Prostate gland (tissue), 2 donors: ENCODE measurements at regions not wholly inside any gene's neighbourhood (a gene's known extent, or its start where the extent isn't known, plus 50 kb on each side); places are given as distances from the start of the nearest gene placed in this dataset.

Experiments used
- DNase-seq: peaks from one replicate; pipeline ENCODE4 v3.0.0-alpha.2; 2019; ENCODE audit warnings: low spot score
- H3K27ac ChIP-seq, 2 donors: fragments of 200-600 bp; sonication (generic); 2 replicates each; pipeline ENCODE4 v1.5.1; 2017 to 2019
- H3K27me3 ChIP-seq: fragments of 200-600 bp; sonication (generic); replicated peaks from 2 replicates; pipeline ENCODE4 v1.5.1; 2019; ENCODE audit not compliant: insufficient read depth
- H3K36me3 ChIP-seq, 2 donors: fragments of 200-600 bp; sonication (generic); 1 replicate in 1 of 2; 2 replicates in 1 of 2; pipeline versions ENCODE4 v1.5.1 to v1.8.1; 2017 to 2019
- H3K4me1 ChIP-seq: fragments of 200-600 bp; sonication (generic); replicated peaks from 2 replicates; pipeline ENCODE4 v1.5.1; 2019
- H3K4me3 ChIP-seq, 2 donors: fragments of 200-600 bp; sonication (generic); 2 replicates each; pipeline ENCODE4 v1.5.1; 2017 to 2019
- H3K9me3 ChIP-seq: fragments of 200-600 bp; sonication (generic); 2 replicates; pipeline ENCODE4 v1.5.1; 2017
- POLR2A ChIP-seq: fragments of 450-650 bp; IDR thresholded peaks from one replicate; pipeline ENCODE4 v1.6.1; 2016; ENCODE audit warnings: antibody characterized with exemption, mild to moderate bottlenecking
- POLR2AphosphoS5 ChIP-seq: sonication (generic); formaldehyde crosslinking; IDR thresholded peaks from one replicate; pipeline ENCODE4 v1.6.1; 2017; ENCODE audit warnings: antibody characterized with exemption
- WGBS: methylation state at CpG from one replicate; pipeline ENCODE4 v1.1.5; 2018; 5-methylcytosine and 5-hydroxymethylcytosine counted together
- intact Hi-C: fragments of 100-400 bp; cut with DNase I; formaldehyde crosslinking; loops from one replicate; pipeline ENCODE4 v1.14.2; 2022
- TF ChIP-seq, protein P1 (sequence below), 4 experiments: fragments of 200-600 bp in 2 of 4; fragments of 450-650 bp in 2 of 4; sonication (generic) in 2 of 4; IDR thresholded peaks; 1 replicate in 3 of 4; 2 replicates in 1 of 4; pipeline ENCODE4 v1.5.1; 2016 to 2019; ENCODE audit warnings: antibody characterized with exemption in 4 of 4, mild to moderate bottlenecking in 2 of 4, moderate library complexity in 2 of 4

GRCh38 chr3:72554689-72555088, 293.6 kb downstream of the SHQ1 start:
- Histone ChIP-seq H3K4me3 (no peak overlapping the region), H3K36me3 (no peaks in the 10 kb centered on the region), H3K9me3 (no peaks in the 10 kb centered on the region), H3K27me3 (no peaks in the 10 kb centered on the region), H3K4me1 (no peaks in the 10 kb centered on the region), H3K27ac (no peak overlapping the region)
- 78% methylated on average over 4 of the region's 4 CpGs for WGBS
- DNase-seq = no peak
- intact Hi-C loops = no loop called here
- TF ChIP-seq POLR2A = no peak
- TF ChIP-seq POLR2AphosphoS5 = no peak
- TF ChIP-seq, protein P1, sequence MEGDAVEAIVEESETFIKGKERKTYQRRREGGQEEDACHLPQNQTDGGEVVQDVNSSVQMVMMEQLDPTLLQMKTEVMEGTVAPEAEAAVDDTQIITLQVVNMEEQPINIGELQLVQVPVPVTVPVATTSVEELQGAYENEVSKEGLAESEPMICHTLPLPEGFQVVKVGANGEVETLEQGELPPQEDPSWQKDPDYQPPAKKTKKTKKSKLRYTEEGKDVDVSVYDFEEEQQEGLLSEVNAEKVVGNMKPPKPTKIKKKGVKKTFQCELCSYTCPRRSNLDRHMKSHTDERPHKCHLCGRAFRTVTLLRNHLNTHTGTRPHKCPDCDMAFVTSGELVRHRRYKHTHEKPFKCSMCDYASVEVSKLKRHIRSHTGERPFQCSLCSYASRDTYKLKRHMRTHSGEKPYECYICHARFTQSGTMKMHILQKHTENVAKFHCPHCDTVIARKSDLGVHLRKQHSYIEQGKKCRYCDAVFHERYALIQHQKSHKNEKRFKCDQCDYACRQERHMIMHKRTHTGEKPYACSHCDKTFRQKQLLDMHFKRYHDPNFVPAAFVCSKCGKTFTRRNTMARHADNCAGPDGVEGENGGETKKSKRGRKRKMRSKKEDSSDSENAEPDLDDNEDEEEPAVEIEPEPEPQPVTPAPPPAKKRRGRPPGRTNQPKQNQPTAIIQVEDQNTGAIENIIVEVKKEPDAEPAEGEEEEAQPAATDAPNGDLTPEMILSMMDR (IDR thresholded peaks at IDR 0.05) = no peak

GRCh38 chr3:72553298-72553697, 294.9 kb downstream of the SHQ1 start:
- WGBS = 62% methylated on average over 4 of the region's 4 CpGs
- Histone ChIP-seq H3K36me3 (no peaks in the 10 kb centered on the region), H3K27me3 (no peaks in the 10 kb centered on the region), H3K9me3 (no peaks in the 10 kb centered on the region), H3K27ac (no peak overlapping the region), H3K4me1 (no peaks in the 10 kb centered on the region), H3K4me3 (no peak overlapping the region)
- intact Hi-C loops = no loop called here
- TF ChIP-seq, protein P1 (IDR thresholded peaks at IDR 0.05) = no peak
- TF ChIP-seq POLR2AphosphoS5 = no peak
- no peak for TF ChIP-seq POLR2A
- no peak for DNase-seq

DNA sequence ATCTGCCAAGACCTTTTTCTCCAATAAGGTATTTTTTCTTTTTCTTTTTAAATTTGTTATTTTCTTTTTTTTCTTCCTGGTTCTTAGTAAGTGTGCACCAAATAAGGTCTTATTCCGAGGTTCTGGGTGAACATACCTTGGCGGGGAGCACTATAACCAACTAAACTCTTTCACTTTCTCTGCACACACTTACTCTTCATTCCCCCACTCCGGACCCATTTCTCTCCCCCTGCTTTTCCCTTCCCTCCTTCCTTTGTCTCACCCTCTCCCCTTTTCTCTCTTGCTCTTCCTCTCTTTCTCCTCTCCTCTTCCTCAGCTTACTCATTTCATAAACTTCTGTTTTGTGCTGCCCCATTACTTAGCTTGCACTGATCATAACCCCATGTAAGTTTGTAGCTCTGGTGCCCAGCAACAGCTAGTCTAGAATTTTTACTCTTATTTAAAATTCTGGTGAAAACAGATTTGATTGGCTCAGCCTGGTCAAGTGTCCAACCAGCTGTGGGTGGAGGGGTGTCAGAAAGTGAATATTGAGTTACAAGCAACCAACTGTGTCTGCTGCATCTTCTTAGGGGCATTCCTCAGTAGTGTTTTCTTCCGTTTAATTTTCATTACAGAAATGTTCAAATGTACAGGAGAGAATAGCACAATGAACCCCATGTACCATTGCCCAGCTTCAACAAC, 297.5 kb downstream of the SHQ1 start:
- no peak overlapping the region for H3K27ac ChIP-seq
- intact Hi-C loops = no loop called here
- no peak overlapping the region for H3K4me3 ChIP-seq
- WGBS = 90% methylated on average over 4 of the region's 4 CpGs
- no peak for DNase-seq
- TF ChIP-seq POLR2A = no peak
- no peak for TF ChIP-seq POLR2AphosphoS5
- TF ChIP-seq, protein P1 (IDR thresholded peaks at IDR 0.05) = no peak
- no peaks in the 10 kb centered on the region for H3K4me1 ChIP-seq
- H3K36me3 ChIP-seq = no peaks in the 10 kb centered on the region
- no peaks in the 10 kb centered on the region for H3K9me3 ChIP-seq
- no peaks in the 10 kb centered on the region for H3K27me3 ChIP-seq

GRCh38 chr3:72549761-72550581, 298.3 kb downstream of the SHQ1 start:
- intact Hi-C loops = no loop called here
- Histone ChIP-seq H3K36me3 (no peaks in the 10 kb centered on the region), H3K4me1 (no peaks in the 10 kb centered on the region), H3K27me3 (no peaks in the 10 kb centered on the region), H3K9me3 (no peaks in the 10 kb centered on the region), H3K4me3 (no peak overlapping the region), H3K27ac (no peak overlapping the region)
- 86% methylated on average over 12 of the region's 12 CpGs for WGBS
- no peak for DNase-seq
- TF ChIP-seq, protein P1 (IDR thresholded peaks at IDR 0.05) = no peak
- TF ChIP-seq POLR2AphosphoS5 (no peak), POLR2A (no peak)
